HTR-8/SVneo (cell line): ENCODE measurements at regions not wholly inside any gene's neighbourhood (a gene's known extent, or its start where the extent isn't known, plus 50 kb on each side); places are given as distances from the start of the nearest gene placed in this dataset.
A peak's percentile ranks its signal among the peaks of the same experiment; 100 is the strongest.

Source experiments
- DNase-seq: peaks from one replicate; pipeline ENCODE4 v3.0.0; 2011; ENCODE audit warnings: low spot score, mixed read lengths; ENCODE audit not compliant: insufficient read length
- FAIRE-seq: peaks from 2 replicates; lab custom pipeline; 2011; peaks lifted over from hg19 to GRCh38; lab: Jason Lieb, UNC

DNA sequence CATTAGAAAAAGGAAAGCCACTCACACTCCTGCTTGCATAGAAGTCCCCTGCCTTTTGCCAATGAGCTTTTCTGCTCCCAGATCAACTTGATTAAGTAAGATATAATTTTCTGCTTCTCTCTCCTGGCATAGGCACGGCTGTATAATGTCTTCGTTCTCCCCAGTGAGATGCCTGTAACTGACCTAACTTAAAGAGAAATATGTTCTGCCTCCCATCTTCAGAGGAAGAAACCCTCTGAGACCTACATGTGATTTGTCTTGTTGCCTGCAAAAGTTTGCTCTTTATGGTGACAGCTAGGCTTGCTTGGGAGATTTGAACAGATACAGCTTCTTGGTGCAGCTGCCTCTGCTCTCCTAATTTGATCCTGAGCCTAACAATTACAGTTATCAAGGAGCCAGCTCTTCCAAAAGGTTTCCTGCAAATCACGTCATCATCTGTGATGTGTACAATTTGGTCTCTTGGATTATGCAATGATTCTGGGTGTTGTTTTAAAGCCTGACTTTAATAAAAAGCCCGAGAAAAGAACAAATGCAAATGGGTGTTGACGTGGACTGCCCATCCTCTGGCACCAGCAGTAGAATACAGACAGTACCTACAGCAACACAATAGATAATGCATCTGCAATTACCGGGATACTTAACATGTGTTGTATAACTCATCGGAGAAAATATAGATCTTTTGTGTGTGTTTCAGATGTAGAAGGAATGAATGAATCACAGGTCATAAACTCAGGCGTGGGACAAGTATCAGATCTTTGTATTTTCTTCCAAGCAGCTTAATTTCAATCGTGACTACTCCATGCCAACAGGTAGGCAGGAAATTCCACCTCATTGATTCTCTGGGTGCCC lies 76.2 kb upstream of the KAZN start:
- DNase-seq (no peak), FAIRE-seq (no peak)

DNA sequence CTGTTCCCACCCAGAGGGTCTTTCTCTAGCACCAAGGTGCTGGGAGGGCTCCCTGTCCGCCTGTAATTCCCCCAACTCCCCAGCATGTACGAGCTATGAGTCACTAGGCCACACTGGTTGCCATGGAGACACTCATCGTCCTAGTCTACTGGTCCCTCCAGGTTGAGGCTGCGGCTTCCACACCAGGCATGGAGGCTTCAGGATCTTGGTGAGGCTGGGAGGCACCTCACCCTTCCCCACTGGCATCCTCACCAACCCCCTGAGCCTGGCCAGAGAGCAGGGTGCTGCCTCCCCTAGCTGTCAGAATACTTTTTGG lies 75.6 kb upstream of the KAZN start:
- no peak for FAIRE-seq
- DNase-seq, result peak; percentile 48

DNA sequence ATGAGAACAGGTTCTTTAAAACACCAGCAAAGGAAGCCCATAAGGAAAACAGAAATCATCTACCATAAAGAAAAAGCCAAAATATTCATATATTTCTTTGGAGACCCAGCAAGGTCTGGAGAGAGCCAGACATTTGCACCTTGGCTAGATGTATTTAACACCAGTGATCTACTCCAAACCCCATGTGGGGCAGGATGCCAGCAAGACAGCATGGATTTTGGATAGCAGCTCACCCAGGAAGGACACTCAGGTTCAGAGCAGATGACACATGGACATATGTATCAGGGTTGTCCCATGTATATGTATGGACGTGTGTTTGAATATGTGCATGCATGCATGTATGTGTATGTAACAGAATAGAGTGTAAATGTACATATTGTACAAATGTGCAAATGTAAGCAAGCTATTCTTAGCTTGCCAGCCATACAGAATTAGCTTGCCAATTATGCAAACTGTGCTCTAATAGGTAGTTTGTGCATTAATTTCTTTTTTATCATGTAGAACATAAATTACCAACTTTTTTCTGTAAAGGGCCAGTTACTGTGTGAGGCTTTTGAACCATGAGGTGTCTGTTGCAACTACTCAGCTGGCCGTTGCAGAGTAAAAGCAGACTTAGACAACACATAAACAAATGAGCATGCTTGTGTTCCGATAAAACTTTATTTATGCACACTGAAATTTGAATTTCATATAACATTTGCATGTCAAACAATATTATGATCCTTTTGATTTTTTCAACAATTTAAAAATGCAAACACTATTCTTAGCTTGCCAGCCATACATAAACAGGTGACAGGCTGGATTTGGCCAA lies 73.5 kb upstream of the KAZN start:
- DNase-seq, result no peak
- FAIRE-seq, result no peak

DNA sequence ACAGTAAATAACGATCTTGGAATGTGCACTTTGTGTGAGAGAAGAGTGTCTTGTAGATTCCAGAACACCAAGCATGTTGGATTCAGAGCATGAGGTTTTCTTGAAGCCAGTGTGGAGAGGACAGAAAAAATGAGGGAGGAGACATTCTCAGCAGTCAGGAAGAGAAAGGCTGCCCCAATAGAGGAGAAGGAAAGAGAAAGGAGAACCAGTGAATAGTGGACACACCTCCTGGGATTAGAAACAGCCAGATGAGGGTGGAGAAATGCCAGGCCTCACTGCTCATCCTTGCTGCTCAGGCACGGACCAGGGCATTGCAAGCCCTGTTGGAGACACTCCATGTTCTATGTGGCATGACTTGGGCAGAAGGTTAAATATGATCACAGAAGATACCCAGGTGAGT lies 69.0 kb upstream of the KAZN start:
- no peak for FAIRE-seq
- DNase-seq, result no peak

DNA sequence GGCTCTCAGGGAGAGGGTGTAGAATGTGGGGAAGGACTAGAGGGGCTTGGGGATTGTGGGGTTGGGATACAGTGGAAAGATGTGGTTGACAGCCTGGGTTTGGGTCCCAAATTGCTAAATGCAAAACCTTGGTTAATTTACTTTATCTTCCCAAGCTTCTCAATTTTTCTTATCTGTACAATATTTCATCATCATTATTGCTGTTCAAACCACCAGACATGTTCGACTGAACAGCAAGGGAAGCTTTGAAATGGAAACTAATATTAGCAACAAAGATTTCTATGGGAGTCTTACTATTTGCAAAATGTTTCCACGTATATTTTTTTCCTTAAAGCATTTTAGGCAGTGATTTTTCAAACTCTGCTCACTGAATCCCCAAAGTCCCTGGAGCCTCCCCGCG lies 67.0 kb upstream of the KAZN start:
- no peak for DNase-seq
- no peak for FAIRE-seq

DNA sequence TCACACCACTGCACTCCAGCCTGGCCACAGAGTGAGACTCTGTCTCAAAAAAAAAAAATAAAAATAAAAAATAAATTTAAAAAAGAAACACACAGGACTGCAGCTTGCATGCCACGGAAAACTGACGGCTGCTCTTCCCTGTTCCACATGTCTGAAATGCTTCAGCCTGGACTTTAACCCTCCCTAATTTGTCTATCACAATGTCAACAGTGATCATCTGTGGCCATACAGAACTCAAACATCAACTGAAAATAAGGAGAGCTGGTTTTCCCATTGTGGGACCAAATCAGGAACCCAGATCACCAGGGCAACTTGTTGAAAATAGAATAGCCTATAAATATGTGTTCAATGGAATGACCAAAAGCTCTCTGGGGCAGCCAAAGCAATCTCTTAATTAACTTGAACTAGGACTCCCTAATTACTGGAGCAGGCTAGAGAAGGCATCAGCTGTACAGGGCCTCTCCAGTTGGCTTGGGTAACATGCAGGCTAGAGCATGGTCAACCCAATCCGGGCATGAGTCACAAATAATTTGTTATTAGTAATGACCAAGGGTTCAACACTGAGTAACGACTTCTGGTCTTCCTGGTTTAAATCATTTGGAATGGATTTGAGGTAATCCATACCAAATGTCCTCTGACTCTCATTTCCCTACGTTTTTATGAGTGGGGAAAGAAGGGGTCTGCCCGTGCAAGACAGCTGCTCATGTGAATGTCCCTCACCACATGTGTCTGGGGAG lies 62.7 kb upstream of the KAZN start:
- FAIRE-seq, result no peak
- DNase-seq, result no peak

DNA sequence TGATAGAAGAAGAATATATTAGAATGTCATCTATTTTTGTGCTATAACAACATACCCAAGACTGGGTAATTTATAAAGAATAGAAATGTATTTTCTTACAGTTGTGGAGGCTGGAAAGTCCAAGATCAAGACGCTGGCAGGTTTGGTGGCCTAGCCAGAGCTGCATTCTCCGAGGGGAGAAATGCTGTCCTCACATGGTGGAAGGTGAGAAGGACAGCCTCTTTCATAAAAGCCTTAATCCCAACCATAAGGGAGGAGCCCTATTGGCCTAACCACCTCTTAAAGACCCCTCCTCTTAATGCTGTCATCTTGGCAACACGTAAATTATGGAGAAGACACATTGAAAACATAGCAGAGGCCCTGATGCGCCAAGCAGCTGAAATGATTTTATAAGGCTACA lies 60.1 kb upstream of the KAZN start:
- DNase-seq (no peak), FAIRE-seq (no peak)

DNA sequence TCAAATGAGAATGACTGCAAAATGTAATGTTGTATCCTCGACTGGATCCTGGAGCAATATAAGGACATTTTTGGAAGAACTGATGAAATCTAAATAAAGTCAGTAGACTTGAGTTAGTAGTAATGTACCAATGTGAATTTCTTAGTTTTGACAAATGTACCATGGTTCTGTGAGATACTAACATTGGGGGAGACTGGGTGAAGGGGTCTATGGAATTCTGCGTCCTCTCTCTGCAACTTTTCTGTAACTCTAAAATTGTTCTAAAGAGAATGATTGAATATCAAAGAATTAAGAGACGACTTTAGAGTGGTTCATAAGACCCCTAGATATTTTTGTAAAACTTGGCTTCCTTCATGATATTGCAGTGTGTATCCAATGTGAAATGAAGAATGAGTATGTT lies 59.2 kb upstream of the KAZN start:
- no peak for DNase-seq
- no peak for FAIRE-seq

DNA sequence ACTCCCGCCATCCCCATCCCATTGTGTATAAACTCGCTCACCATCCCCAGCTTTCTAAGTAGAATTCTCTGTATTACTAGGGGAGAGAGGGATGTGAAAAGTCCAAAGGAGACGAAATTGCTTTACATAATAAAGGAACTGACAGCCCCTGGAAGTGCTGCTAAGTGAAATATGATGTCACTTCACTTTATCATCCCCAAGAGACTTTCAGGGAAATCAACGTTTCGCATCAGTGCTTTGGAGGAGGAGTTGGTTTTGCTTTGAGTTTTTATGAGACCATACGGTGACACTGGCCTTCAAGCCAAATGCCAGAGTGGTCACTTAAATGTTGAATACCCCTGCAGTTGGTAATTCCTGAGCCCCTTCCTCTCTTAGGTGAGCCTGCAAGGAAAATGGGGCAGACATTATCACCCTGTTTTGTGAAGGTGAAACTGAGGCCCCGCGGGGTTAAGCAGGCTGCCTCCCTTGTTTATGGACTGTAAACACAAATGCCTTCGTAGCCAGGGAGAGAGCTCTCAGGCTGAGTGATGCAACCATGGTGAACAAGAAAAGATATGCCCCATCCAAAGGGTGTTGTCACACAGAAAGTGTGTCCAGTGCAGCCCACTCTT lies 58.4 kb upstream of the KAZN start:
- DNase-seq, result no peak
- no peak for FAIRE-seq

DNA sequence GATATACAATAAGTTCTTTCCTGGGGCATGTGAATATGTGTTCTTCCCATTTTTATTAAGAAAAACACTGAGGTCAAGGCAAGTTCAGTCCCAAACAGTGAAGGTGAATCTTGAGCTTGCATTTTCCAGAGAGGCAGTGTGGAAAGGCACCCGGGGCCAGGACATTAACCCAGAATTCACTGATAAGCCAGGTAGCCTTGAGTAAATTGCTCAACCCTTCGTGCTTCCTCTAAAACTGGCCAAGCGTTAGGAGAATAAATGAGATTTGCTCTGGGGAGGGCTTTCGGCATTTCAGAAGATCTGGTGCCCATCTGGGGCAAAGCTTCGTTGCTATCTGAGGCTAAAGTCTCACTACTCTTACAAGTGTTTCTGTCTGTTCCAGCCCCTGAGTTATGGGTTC lies 57.1 kb upstream of the KAZN start:
- DNase-seq, result no peak
- FAIRE-seq, result no peak

DNA sequence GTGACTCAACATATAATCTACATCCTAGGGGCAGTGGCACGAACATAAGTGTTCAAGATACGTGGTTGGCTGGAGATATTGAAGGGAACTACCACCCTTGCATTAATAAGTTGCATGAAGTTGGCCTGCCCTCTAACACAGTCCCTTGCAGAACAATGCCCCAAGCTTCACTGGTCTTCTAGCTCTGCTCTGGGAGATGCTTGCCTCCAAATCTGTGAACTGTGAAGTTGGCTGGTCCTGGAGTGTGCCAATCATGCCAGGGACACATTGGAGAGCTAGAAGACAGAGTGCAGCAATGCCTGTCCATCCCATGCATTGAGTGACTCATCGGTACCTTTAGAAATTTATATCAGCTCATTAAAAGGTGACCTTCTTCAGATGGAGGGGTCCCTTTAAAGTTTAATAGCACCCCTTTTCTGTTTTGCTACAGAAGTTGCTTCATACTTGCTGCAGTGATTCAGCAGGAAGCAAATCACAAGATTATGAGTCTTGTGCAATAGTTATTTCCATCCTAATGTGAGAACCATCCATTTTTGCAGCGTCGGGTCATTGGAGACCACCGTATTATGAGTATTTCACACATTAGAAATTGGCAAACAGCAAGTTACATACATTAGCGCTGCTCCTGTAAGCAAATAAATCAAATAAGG lies 55.2 kb upstream of the KAZN start:
- no peak for FAIRE-seq
- DNase-seq, result no peak

DNA sequence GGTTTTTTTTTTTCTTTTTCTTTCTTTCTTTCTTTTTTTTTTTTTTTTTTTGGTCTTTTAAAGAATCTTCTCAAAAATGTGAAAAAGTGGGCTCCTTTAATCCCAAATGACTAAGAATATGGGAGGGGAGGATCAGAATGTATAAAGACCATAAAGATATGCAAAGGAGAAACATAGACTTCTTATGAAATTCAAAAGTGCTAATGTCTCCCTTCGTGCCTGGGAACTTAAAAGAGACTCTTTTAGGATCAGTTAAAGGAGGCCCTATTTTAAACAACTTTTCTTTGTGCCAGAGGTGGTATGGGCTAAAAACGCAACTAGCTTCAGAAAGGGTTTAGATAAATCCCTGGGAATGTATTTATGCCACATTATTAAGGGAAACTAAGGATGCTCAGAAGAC lies 54.2 kb upstream of the KAZN start:
- no peak for DNase-seq
- FAIRE-seq, result no peak

DNA sequence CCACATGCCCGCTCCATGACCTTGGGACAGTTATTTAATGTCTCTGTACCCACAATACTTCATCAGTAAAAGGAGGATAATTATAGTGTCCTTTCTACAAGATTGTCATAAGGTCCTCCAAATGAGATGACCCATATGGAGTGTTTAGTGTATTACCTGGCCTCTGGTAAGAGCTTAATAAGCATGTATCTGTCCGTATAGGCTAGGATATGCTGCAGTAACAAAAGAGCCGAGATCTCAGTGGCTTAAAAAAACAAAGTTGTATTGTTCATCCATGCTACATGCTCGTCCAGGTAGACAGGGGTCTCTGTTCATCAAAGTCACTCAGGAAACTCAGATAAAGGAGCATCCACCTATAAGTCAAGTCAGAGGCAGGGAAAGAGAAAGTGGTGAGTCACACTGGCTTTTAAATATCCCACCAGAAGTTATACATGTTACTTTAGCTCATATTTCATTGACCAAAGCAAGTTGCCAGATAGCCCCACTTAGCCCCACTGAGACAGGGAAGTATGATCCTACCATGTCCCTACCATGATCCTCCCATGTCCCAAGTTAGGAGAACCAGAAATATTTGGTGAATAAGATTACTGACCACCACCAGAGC lies 53.0 kb upstream of the KAZN start:
- no peak for DNase-seq
- FAIRE-seq, result no peak

DNA sequence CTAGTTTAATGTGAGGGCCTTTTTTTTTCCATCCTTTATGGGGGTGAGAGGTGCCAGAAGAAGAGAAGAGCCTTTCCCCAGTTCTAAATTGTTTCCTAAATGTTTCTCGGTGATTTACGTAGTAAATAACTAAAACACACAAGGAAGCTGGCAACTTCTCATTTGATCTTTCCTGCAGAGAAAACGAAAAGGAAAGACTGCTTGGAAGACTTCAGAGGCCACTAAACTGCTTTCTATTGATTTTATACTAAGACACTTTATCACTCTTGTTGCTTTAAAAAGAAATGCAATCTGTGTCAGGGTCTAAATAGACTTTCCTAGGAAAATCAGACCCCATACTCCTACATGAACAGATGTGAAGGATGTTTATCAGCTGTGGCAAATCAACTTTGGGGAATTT lies 52.1 kb upstream of the KAZN start:
- FAIRE-seq (no peak), DNase-seq (no peak)
